GM19193 (cell line): ENCODE measurements at regions not wholly inside any gene's neighbourhood (a gene's known extent, or its start where the extent isn't known, plus 50 kb on each side); places are given as distances from the start of the nearest gene placed in this dataset.

ENCODE experiments used
- POLR2A ChIP-seq: IDR thresholded peaks from 4 replicates; pipeline ENCODE4 v1.6.1; 2011; ENCODE audit not compliant: insufficient read depth, insufficient read length; ENCODE audit errors: extremely low read depth

- no peak for TF ChIP-seq POLR2A
Measured at GRCh38 chrX:74009041-74009440, 156.5 kb upstream of the XIST start.

GRCh38 chrX:73992019-73992418 lies 139.5 kb upstream of the XIST start:
- TF ChIP-seq POLR2A, result no peak

- TF ChIP-seq POLR2A, result no peak
Measured at GRCh38 chrX:73987166-73987565, 134.7 kb upstream of the XIST start.

DNA sequence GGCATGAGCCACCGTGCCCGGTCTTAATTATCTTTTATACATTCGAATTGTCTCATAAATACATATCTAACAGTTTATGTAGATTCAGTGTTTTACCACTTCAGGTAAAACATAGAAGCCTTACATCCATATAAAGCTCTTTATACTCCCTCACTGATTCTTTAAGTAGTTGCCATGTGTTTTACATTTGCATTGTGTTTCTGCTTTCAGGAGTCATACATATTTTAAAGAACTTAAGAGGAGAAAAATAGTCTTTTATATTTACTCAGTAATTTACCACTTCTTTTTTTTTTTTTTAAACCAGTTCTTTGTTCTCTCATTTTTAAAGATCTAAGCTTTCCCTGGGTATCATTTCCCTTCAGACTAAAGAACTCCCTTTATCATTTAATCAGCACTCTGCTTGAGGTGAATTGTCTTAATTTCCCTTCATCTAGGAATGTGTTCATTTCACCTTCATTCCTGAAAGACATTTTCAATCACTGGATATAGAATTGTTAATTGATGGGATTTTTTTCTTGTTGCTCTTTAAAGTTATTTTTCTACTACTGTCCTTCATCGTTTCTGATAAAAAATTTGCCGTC lies 127.1 kb upstream of the XIST start:
- TF ChIP-seq POLR2A, result no peak

DNA sequence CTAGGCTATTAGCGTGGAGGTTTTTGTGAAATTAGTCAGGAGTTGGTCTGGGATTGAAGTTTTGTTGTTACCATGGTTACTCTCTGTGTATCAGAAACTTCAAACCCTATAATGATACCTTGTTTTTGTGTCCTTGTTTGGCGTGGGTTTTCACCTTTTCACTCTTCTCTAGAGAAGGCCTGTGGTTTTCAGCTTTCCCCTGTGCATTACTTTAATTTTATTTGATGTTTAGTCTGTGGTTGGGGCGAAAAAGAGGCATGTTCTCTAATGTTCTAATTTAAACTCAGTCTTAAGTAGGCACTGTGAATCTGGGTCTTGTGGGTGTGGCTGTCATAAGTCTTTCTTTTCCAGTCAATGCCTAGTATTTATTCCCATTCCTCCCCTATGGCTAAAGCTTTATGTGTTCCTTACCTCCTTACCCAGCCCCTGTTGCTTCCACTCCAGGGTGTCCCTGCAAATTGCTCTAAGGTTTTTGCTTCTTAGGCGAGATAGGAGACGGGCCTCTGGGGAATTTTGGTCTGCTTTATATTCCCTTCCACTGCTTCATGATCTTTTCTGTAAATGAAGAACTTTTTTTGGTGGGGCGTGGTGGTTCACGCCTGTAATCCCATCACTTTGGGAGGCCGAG lies 125.1 kb upstream of the XIST start:
- TF ChIP-seq POLR2A, result no peak

- no peak for TF ChIP-seq POLR2A
Measured at GRCh38 chrX:73965833-73966232, 113.3 kb upstream of the XIST start.

- TF ChIP-seq POLR2A, result no peak
Measured at GRCh38 chrX:73964579-73964978, 112.1 kb upstream of the XIST start.

GRCh38 chrX:73963682-73964081 lies 111.2 kb upstream of the XIST start:
- no peak for TF ChIP-seq POLR2A

- TF ChIP-seq POLR2A, result no peak
Measured at GRCh38 chrX:73962948-73963347, 110.4 kb upstream of the XIST start.

DNA sequence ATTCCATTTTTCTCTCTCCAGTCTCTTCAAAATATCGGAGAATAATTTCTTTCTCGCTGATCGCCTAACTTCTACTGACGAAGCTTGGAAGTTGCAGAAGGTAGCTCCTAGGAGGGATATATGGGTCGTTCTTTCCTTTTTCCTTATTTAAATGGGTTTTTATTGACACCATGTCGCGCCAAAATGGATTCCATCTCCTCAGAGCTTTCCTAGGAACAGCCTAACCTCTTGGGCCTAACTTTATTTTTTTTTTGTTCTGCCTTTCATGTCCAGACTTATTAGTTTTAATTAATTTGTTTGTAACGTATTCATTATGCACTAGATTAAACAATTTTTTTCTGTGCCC lies 92.0 kb upstream of the XIST start:
- TF ChIP-seq POLR2A, result no peak

GRCh38 chrX:73943693-73944562 lies 91.4 kb upstream of the XIST start:
- peak; percentile 88 for TF ChIP-seq POLR2A

GRCh38 chrX:73940893-73941470 lies 88.5 kb upstream of the XIST start:
- TF ChIP-seq POLR2A, result no peak

DNA sequence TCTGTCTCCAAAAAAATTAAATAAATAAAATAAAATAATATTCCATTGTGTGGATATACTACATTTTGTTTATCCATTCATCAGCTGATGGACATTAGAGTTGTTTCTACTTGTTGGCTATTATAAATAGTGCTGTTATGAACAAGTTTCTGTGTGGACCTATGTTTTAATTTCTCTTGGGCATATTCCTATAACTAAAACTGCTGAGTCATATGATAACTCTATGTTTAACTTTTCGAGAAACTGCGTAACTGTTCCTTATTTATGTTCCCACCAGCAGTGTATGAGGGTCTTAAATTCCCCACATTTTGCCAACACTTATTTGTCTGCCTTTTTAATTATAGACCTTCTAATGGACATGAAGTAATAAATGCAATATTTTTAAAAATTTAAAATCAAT lies 80.0 kb upstream of the XIST start:
- no peak for TF ChIP-seq POLR2A

DNA sequence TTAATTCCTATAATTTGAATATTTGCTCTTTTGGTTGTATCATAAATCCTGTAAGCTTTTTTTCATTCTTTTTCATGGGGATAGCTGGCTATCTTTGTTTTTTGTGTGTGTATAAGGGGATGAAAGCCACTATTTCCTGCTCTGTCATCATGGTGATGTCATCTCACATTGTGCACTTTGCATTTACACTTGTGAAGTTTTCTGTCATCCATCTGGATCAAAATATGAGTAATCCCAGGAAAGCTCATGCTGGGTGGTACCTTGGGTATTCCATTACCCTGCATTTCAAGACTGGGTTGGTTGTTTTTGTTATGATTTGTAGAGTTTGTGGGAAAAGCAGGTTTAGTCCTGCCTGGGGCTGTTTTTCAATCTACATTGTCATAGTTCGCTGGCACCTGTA lies 77.8 kb upstream of the XIST start:
- no peak for TF ChIP-seq POLR2A

DNA sequence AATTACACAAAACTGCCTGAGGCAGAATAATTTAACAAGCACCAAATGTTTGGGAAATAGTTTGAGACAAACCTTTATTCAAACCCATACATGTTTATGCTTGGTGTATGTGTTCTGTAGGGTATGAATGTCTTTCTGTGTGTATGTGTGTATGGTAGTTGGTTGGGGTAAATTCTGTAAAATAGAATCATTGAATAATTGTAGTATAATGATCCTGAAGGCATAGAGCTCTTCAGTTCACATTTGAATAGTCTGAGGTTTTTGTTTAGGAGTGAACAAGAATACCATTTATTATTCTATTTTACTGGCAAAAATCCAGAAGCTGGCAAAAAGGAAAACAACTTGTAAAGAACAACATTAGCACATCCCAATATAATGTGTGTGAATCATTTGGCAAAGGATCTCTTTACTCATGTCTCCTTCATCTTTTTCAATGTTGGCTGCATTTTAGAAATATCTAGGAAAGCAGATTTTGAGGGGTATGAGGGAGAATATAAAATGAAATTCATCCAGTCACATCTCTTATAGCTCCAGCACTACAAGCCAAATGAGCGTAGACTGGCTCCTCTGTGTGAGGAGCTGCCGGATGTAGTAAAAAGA lies 70.4 kb upstream of the XIST start:
- no peak for TF ChIP-seq POLR2A
